Activated CD4-positive, alpha-beta T cell treated with anti-CD3 and anti-CD28 coated beads for 36 hours (primary cell): ENCODE measurements at regions not wholly inside any gene's neighbourhood (a gene's known extent, or its start where the extent isn't known, plus 50 kb on each side); places are given as distances from the start of the nearest gene placed in this dataset.

Source experiments
- ATAC-seq: fragments of 200-7000 bp; cut with Tn5 transposase; one replicate; pipeline ENCODE4 v1.10.0; 2021; ENCODE audit warnings: mild to moderate bottlenecking, moderate library complexity
- CTCF ChIA-PET: fragments of 350-600 bp; sonication (Branson Sonifier 250); formaldehyde crosslinking; loops from one replicate; lab custom pipeline; 2021; ENCODE audit warnings: antibody characterized with exemption; lab: Charles Lee
- POLR2A ChIA-PET: fragments of 350-600 bp; sonication (Branson Sonifier 250); formaldehyde crosslinking; loops from one replicate; lab custom pipeline; 2021; ENCODE audit warnings: antibody characterized with exemption, inconsistent platforms; lab: Charles Lee
- DNase-seq: peaks from one replicate; pipeline ENCODE4 v3.0.0-alpha.2; 2020
- H3K27ac Mint-ChIP-seq: one replicate; pipeline ENCODE4 v1.8.0; 2021; ENCODE audit warnings: mixed read lengths
- H3K27me3 Mint-ChIP-seq: one replicate; pipeline ENCODE4 v1.8.0; 2021; ENCODE audit warnings: mixed read lengths
- H3K36me3 Mint-ChIP-seq: one replicate; pipeline ENCODE4 v1.8.0; 2021; ENCODE audit warnings: low read depth, mixed read lengths
- H3K4me1 Mint-ChIP-seq: one replicate; pipeline ENCODE4 v1.8.0; 2021; ENCODE audit warnings: mixed read lengths
- H3K4me3 Mint-ChIP-seq: one replicate; pipeline ENCODE4 v1.8.0; 2021; ENCODE audit warnings: mild to moderate bottlenecking, moderate library complexity, mixed read lengths
- H3K9me3 Mint-ChIP-seq: one replicate; pipeline ENCODE4 v1.8.0; 2021; ENCODE audit warnings: low read depth, mixed read lengths
- intact Hi-C, 2 experiments: fragments of 100-400 bp; cut with DNase I in 1 of 2; cut with micrococcal nuclease in 1 of 2; formaldehyde crosslinking; loops; one replicate each; pipeline versions ENCODE4 v1.14.2 to v1.15.1; 2022 to 2024; cut with DNase I, micrococcal nuclease

GRCh38 chr3:43923104-43923882 is 232.6 kb downstream of the ABHD5 start:
- Mint-ChIP-seq H3K27me3 (peaks cover 51% of the 10 kb centered on the region), H3K4me1 (no peaks in the 10 kb centered on the region), H3K36me3 (no peaks in the 10 kb centered on the region), H3K27ac (no peak overlapping the region), H3K4me3 (no peak overlapping the region), H3K9me3 (no peaks in the 10 kb centered on the region)
- ATAC-seq, result no peak
- DNase-seq, result no peak
- intact Hi-C loops, result no loop called here
- ChIA-PET POLR2A (no interaction called here), CTCF (no interaction called here)

- no peak overlapping the region for H3K4me3 Mint-ChIP-seq
- no peaks in the 10 kb centered on the region for H3K36me3 Mint-ChIP-seq
- CTCF ChIA-PET, result no interaction called here
- ATAC-seq (no peak), DNase-seq (no peak)
- intact Hi-C loops, result no loop called here
- peaks cover 51% of the 10 kb centered on the region for H3K27me3 Mint-ChIP-seq
- H3K4me1 Mint-ChIP-seq, result no peaks in the 10 kb centered on the region
- no peaks in the 10 kb centered on the region for H3K9me3 Mint-ChIP-seq
- no peak overlapping the region for H3K27ac Mint-ChIP-seq
- POLR2A ChIA-PET, result no interaction called here
Observed at GRCh38 chr3:43926055-43926454, 235.3 kb downstream of the ABHD5 start.

DNA sequence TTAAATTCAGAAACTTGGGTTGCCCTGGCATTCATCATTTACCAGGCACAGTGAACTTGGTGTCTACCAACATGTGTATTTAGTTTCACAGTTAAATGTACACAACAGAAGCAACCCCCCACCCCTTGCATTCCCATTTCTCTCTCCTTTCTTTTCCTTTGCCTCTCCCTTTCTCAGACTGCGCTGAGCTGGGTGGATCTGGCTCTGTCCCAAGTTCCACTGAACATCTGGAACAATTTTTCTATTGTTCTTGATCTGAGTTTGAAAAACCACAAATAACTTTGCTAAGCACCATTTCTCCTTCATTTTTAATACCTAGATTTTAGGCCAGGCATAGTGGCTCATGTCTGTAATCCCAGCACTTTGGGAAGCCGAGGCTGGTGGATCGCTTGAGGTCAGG is 242.2 kb downstream of the ABHD5 start:
- Mint-ChIP-seq H3K27me3 (peaks cover 20% of the 10 kb centered on the region), H3K4me3 (no peak overlapping the region), H3K36me3 (no peaks in the 10 kb centered on the region), H3K9me3 (peaks cover 5% of the 10 kb centered on the region), H3K4me1 (no peaks in the 10 kb centered on the region), H3K27ac (no peak overlapping the region)
- ChIA-PET POLR2A (no interaction called here), CTCF (interaction anchor here (0.6 kb wide), 1 partner anchor 117 kb away, joined by 3 read pairs; no protein-coding TSS in a partner anchor)
- DNase-seq (no peak), ATAC-seq (no peak)
- intact Hi-C loops, result no loop called here

DNA sequence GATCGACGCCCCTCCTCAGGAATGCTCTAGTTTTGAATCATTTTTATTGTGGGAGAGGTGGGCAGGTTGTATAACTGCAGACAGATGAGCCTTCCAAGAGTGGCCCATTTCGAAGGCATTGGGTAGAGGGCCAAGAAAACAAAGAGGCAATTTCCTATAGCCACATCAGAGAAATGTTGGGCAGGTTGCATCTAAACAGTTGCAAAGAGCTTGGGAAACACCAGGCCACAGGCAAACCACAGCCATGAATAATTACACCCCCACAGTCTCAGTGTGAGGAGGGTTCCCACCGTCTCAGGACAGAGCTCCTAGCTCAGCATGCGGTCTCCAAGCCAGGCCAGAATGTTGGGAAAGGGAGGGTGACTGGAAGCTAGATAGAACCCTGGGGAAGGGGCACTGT is 257.3 kb downstream of the ABHD5 start:
- Mint-ChIP-seq H3K9me3 (no peaks in the 10 kb centered on the region), H3K4me1 (peaks cover 6% of the 10 kb centered on the region), H3K36me3 (no peaks in the 10 kb centered on the region), H3K27ac (no peak overlapping the region), H3K4me3 (no peak overlapping the region), H3K27me3 (peaks cover 22% of the 10 kb centered on the region)
- intact Hi-C loops, result no loop called here
- DNase-seq (no peak), ATAC-seq (no peak)
- ChIA-PET CTCF (interaction anchor here (0.6 to 0.9 kb wide), 3 partner anchors 10 to 363 kb away, joined by 3 to 4 read pairs (median 4); no protein-coding TSS in a partner anchor), POLR2A (no interaction called here)

GRCh38 chr3:43949594-43949993 is 258.9 kb downstream of the ABHD5 start:
- Mint-ChIP-seq H3K9me3 (no peaks in the 10 kb centered on the region), H3K27me3 (peaks cover 20% of the 10 kb centered on the region), H3K36me3 (no peaks in the 10 kb centered on the region), H3K27ac (no peak overlapping the region), H3K4me3 (no peak overlapping the region), H3K4me1 (peaks cover 6% of the 10 kb centered on the region)
- CTCF ChIA-PET, result interaction anchor here (0.7 kb wide), 1 partner anchor 94 kb away, joined by 3 read pairs; no protein-coding TSS in a partner anchor
- no peak for ATAC-seq
- POLR2A ChIA-PET, result no interaction called here
- no peak for DNase-seq
- intact Hi-C loops, result no loop called here

DNA sequence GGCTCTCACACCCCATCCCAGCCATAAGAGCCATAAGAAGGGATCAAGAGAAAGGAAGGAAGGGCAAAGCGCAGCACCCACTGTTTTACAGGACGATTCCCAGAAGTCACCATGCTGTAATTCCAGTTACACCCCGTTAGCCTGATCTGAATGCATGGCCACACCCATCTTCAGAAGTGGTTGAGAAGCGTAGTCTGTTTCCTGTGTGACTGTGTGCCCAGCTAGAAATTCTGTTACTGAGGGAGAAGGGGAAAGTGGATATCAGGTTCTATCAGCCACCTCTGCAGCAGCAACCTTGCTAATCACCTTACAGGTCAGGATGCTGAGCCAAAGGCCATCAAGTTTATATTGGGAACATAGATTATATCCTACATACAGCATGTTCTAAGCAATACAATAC is 260.0 kb downstream of the ABHD5 start:
- intact Hi-C loops, result no loop called here
- DNase-seq (no peak), ATAC-seq (no peak)
- POLR2A ChIA-PET, result no interaction called here
- no peak overlapping the region for H3K4me3 Mint-ChIP-seq
- H3K27me3 Mint-ChIP-seq, result peaks cover 28% of the 10 kb centered on the region
- peaks cover 6% of the 10 kb centered on the region for H3K4me1 Mint-ChIP-seq
- no peaks in the 10 kb centered on the region for H3K9me3 Mint-ChIP-seq
- H3K27ac Mint-ChIP-seq, result no peak overlapping the region
- CTCF ChIA-PET, result interaction anchor here (0.7 kb wide), 1 partner anchor 74 kb away, joined by 3 read pairs; no protein-coding TSS in a partner anchor
- no peaks in the 10 kb centered on the region for H3K36me3 Mint-ChIP-seq

- H3K4me1 Mint-ChIP-seq, result peaks cover 6% of the 10 kb centered on the region
- H3K9me3 Mint-ChIP-seq, result no peaks in the 10 kb centered on the region
- H3K27me3 Mint-ChIP-seq, result peaks cover 30% of the 10 kb centered on the region
- DNase-seq, result no peak
- no peaks in the 10 kb centered on the region for H3K36me3 Mint-ChIP-seq
- ChIA-PET CTCF (no interaction called here), POLR2A (no interaction called here)
- no peak overlapping the region for H3K27ac Mint-ChIP-seq
- intact Hi-C loops, result no loop called here
- H3K4me3 Mint-ChIP-seq, result no peak overlapping the region
- ATAC-seq, result no peak
Observed at GRCh38 chr3:43951813-43952212, 261.1 kb downstream of the ABHD5 start.

DNA sequence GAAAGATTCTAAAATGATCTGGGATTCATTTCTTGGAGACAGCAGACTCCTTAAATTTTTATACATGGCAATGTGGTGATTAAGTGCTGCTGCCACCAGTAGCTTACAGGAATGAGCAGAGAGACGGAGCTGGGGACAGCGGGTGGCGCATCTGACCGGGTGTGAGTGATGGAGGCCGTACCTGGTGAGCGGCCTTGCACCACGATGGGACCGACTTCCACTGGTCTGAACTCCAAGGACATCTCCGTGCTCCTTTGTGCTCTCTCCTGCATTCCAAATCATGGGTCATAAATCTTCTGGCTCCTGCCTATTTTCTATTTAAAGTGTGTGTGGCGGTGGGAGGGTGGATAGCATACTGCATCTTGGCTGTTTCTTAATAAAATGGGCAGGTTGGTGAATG is 262.6 kb downstream of the ABHD5 start:
- Mint-ChIP-seq H3K27ac (no peak overlapping the region), H3K27me3 (peaks cover 32% of the 10 kb centered on the region), H3K4me3 (no peak overlapping the region), H3K9me3 (no peaks in the 10 kb centered on the region), H3K4me1 (peaks cover 6% of the 10 kb centered on the region), H3K36me3 (no peaks in the 10 kb centered on the region)
- DNase-seq (no peak), ATAC-seq (no peak)
- intact Hi-C loops, result no loop called here
- ChIA-PET POLR2A (no interaction called here), CTCF (no interaction called here)

DNA sequence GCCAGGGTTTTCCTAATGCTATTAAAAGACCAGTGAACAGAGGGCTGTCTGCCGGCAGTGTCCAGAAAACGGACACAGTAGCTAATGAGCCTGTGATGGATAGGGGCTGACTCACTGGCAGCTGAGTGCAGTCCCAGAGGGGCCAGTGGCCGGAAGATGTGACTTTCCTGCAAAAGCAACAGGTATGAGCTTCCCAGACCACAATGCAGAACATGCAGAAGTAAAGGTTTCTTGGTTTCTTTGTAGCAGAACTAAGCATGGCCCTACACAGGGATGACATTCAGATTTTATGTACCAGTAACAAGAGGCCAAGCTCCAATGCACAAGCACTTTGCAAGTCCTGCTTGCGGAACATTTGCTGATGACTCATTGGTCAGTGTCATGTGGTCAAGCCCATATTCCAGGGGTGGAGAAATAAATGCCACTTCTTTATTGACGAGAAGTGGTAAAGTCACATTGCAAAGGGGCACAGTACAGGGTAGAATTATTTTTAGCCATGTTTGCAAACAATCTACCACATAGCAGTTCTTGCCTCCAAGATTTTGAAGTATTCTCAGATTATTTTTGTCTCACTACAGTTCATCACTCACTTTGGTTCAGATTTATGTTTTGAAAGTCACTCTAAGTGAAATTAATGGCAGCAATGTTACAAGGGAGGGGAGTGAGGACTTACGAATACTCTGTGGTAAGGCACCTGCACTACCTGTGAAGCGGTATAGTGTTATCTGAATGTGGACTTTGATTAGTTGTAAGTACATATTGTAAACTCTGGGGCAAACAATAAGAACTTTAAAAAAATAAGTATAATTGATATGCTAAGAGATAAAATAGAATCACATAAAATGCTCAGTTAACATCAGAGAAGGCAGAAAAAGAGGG is 263.3 kb downstream of the ABHD5 start:
- no peak for ATAC-seq
- Mint-ChIP-seq H3K9me3 (no peaks in the 10 kb centered on the region), H3K27ac (no peak overlapping the region), H3K4me1 (peaks cover 6% of the 10 kb centered on the region), H3K36me3 (no peaks in the 10 kb centered on the region), H3K4me3 (no peak overlapping the region), H3K27me3 (peaks cover 30% of the 10 kb centered on the region)
- POLR2A ChIA-PET, result no interaction called here
- intact Hi-C loops, result no loop called here
- CTCF ChIA-PET, result no interaction called here
- DNase-seq, result no peak

- POLR2A ChIA-PET, result no interaction called here
- no peaks in the 10 kb centered on the region for H3K9me3 Mint-ChIP-seq
- no peaks in the 10 kb centered on the region for H3K36me3 Mint-ChIP-seq
- H3K27me3 Mint-ChIP-seq, result peaks cover 23% of the 10 kb centered on the region
- ATAC-seq, result no peak
- no peaks in the 10 kb centered on the region for H3K4me1 Mint-ChIP-seq
- H3K4me3 Mint-ChIP-seq, result no peak overlapping the region
- H3K27ac Mint-ChIP-seq, result no peak overlapping the region
- CTCF ChIA-PET, result no interaction called here
- intact Hi-C loops, result no loop called here
- no peak for DNase-seq
Observed at GRCh38 chr3:43956945-43957344, 266.2 kb downstream of the ABHD5 start.

- Mint-ChIP-seq H3K9me3 (no peaks in the 10 kb centered on the region), H3K4me1 (no peaks in the 10 kb centered on the region), H3K4me3 (no peak overlapping the region), H3K27me3 (peaks cover 23% of the 10 kb centered on the region), H3K36me3 (no peaks in the 10 kb centered on the region), H3K27ac (no peak overlapping the region)
- ChIA-PET CTCF (interaction anchor here (0.7 kb wide), 1 partner anchor 1750 kb away, joined by 3 read pairs; no protein-coding TSS in a partner anchor), POLR2A (no interaction called here)
- no peak for DNase-seq
- intact Hi-C loops, result no loop called here
- no peak for ATAC-seq
Observed at GRCh38 chr3:43957553-43957952, 266.8 kb downstream of the ABHD5 start.
